Lung (tissue), 11 donors: ENCODE measurements at regions not wholly inside any gene's neighbourhood (a gene's known extent, or its start where the extent isn't known, plus 50 kb on each side); places are given as distances from the start of the nearest gene placed in this dataset.

Experiments
- ATAC-seq: fragments of 200-7000 bp; cut with Tn5 transposase; one replicate; pipeline ENCODE4 v1.9.1; 2020; ENCODE audit warnings: moderate number of reproducible peaks; ENCODE audit not compliant: insufficient read depth, low FRiP score
- DNase-seq, 3 donors: peaks; one replicate each; pipeline ENCODE4 v3.0.0-alpha.2; 2013 to 2017
- H3K27ac ChIP-seq, 2 donors: one replicate each; pipeline ENCODE4 v1.5.1; 2013; ENCODE audit warnings: mild to moderate bottlenecking in 2 of 2, moderate library complexity in 2 of 2, control low read depth in 1 of 2, inconsistent platforms in 1 of 2, low read depth in 1 of 2, low read length in 1 of 2
- H3K27me3 ChIP-seq, 3 donors: one replicate each; pipeline ENCODE4 v1.5.1; 2013; ENCODE audit warnings: low read length in 2 of 3; ENCODE audit not compliant: control insufficient read depth in 3 of 3, insufficient read depth in 3 of 3
- H3K36me3 ChIP-seq, 4 donors: one replicate each; pipeline ENCODE4 v1.5.1; 2013; ENCODE audit warnings: low read length in 4 of 4, mild to moderate bottlenecking in 1 of 4, moderate library complexity in 1 of 4; ENCODE audit not compliant: control insufficient read depth in 4 of 4, insufficient read depth in 4 of 4
- H3K4me1 ChIP-seq, 5 donors: one replicate each; pipeline ENCODE4 v1.5.1; 2013; ENCODE audit warnings: low read length in 5 of 5, mild to moderate bottlenecking in 2 of 5, moderate library complexity in 1 of 5; ENCODE audit not compliant: control insufficient read depth in 5 of 5, insufficient read depth in 5 of 5
- H3K4me3 ChIP-seq: one replicate; pipeline ENCODE4 v1.5.1; 2013; ENCODE audit warnings: mild to moderate bottlenecking, control low read depth, moderate library complexity
- H3K9ac ChIP-seq, 2 donors: one replicate each; pipeline ENCODE4 v1.5.1; 2013; ENCODE audit warnings: low read length in 2 of 2, control low read depth in 1 of 2; ENCODE audit not compliant: insufficient read depth in 1 of 2
- H3K9me3 ChIP-seq, 4 donors: one replicate each; pipeline ENCODE4 v1.5.1; 2013; ENCODE audit warnings: low read length in 3 of 4, mild to moderate bottlenecking in 1 of 4, moderate library complexity in 1 of 4; ENCODE audit not compliant: control insufficient read depth in 4 of 4, insufficient read depth in 3 of 4
- CTCF ChIP-seq: IDR thresholded peaks from 2 replicates; pipeline ENCODE4 v1.5.1; 2012; ENCODE audit warnings: mild to moderate bottlenecking; ENCODE audit errors: control extremely low read depth, extremely low read depth
- WGBS, 2 donors: extraction: QIAGEN DNeasy Blood & Tissue Kit; methylation state at CpG; one replicate each; pipeline ENCODE4 v1.1.7; 2013; 5-methylcytosine and 5-hydroxymethylcytosine counted together
- donor health status: control.
- donor health status: control.
- donor health status: Bipolar disorder and iron deficiency.
- donor health status: healthy.
- donor health status: DM: yes; HTN: yes; CAD: no.

- ATAC-seq (no peak), DNase-seq (no peak)
- no peaks in the 10 kb centered on the region for H3K27me3 ChIP-seq
- WGBS, 2 donors = 91 to 93% methylated on average over 16 of the region's 16 CpGs
- peaks cover 0 to 2% (median 0%) of the 10 kb centered on the region in 5 donors for H3K4me1 ChIP-seq
- no peaks in the 10 kb centered on the region for H3K36me3 ChIP-seq
- no peak overlapping the region for H3K27ac ChIP-seq
- no peak for TF ChIP-seq CTCF
- peaks cover 0 to 18% (median 11%) of the 10 kb centered on the region in 4 donors for H3K9me3 ChIP-seq
- H3K9ac ChIP-seq = no peak overlapping the region
- H3K4me3 ChIP-seq = no peak overlapping the region
These were observed 157.2 kb upstream of the COX7C start for GRCh38 chr5:86460519-86460918.

DNA sequence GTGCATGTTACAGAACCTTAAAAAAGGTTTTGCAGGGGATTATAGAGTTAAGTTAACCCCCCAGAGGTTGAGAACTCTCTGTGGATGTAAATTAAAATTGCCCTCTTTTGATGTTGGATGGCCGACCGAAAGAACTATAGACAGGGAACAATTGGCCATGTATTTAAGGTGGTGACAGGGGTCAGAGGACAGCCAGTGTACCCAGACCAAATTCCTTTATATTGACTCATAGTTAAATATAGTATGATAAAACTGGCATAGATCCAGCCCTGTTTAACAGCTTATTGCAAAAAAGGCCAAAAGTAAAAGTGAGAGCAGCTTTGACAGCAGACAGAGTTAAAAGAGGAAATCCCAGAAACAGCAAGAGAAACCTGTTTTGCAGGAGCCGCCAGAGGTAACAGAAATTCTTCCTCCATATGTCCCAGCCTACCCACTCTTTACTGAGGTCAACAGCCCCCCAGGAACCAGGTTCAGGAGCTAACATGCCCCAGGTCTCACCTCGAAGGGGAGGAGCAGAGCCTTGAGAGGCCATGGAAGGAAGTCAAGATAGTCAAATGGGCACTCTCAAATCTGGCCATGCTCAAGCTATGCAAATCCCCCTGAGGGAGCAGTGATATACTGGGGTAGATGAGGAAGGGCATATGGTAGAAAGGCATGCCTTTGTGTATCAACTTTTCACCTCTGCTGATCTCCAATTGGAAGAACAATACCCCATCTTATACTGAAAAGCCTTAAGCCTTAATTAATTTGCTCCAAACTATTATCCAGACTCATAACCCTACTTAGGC, 156.4 kb upstream of the COX7C start:
- no peak for ATAC-seq
- no peak overlapping the region for H3K27ac ChIP-seq
- TF ChIP-seq CTCF = no peak
- peaks cover 0 to 20% (median 13%) of the 10 kb centered on the region in 4 donors for H3K9me3 ChIP-seq
- no peaks in the 10 kb centered on the region for H3K36me3 ChIP-seq
- no peak overlapping the region for H3K9ac ChIP-seq
- 31 to 65% methylated on average over 4 of the region's 4 CpGs for WGBS, 2 donors
- no peak overlapping the region for H3K4me3 ChIP-seq
- H3K27me3 ChIP-seq = no peaks in the 10 kb centered on the region
- DNase-seq = peak; percentile 35 to 74 (median 65)
- peaks cover 0 to 2% (median 0%) of the 10 kb centered on the region in 5 donors for H3K4me1 ChIP-seq

GRCh38 chr5:86463339-86463738, 154.4 kb upstream of the COX7C start:
- Histone ChIP-seq H3K27ac (no peak overlapping the region), H3K4me3 (no peak overlapping the region), H3K36me3 (no peaks in the 10 kb centered on the region), H3K9ac (no peak overlapping the region), H3K27me3 (no peaks in the 10 kb centered on the region), H3K4me1 (peaks cover 0 to 2% (median 0%) of the 10 kb centered on the region in 5 donors), H3K9me3 (peaks cover 0 to 18% (median 11%) of the 10 kb centered on the region in 4 donors)
- ATAC-seq = no peak
- 60 to 91% methylated on average over 2 of the region's 2 CpGs for WGBS, 2 donors
- TF ChIP-seq CTCF = no peak
- DNase-seq = no peak
